NB4 (cell line): ENCODE measurements at regions not wholly inside any gene's neighbourhood (a gene's known extent, or its start where the extent isn't known, plus 50 kb on each side); places are given as distances from the start of the nearest gene placed in this dataset.

Experiments
- MYC ChIP-seq: IDR thresholded peaks from 2 replicates; pipeline ENCODE4 v1.6.1; 2011; ENCODE audit warnings: low read depth, low read length
- POLR2A ChIP-seq: IDR thresholded peaks from 2 replicates; pipeline ENCODE4 v1.6.1; 2011; ENCODE audit warnings: mild to moderate bottlenecking; ENCODE audit not compliant: insufficient read length; ENCODE audit errors: extremely low read depth
- TF ChIP-seq, protein P1 (sequence below): IDR thresholded peaks from one replicate; pipeline ENCODE4 v1.5.1; 2012; ENCODE audit warnings: low read depth, low read length

GRCh38 chr4:63894161-63894560, 515.1 kb downstream of the TECRL start:
- TF ChIP-seq, protein P1, sequence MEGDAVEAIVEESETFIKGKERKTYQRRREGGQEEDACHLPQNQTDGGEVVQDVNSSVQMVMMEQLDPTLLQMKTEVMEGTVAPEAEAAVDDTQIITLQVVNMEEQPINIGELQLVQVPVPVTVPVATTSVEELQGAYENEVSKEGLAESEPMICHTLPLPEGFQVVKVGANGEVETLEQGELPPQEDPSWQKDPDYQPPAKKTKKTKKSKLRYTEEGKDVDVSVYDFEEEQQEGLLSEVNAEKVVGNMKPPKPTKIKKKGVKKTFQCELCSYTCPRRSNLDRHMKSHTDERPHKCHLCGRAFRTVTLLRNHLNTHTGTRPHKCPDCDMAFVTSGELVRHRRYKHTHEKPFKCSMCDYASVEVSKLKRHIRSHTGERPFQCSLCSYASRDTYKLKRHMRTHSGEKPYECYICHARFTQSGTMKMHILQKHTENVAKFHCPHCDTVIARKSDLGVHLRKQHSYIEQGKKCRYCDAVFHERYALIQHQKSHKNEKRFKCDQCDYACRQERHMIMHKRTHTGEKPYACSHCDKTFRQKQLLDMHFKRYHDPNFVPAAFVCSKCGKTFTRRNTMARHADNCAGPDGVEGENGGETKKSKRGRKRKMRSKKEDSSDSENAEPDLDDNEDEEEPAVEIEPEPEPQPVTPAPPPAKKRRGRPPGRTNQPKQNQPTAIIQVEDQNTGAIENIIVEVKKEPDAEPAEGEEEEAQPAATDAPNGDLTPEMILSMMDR: no peak
- TF ChIP-seq MYC (no peak), POLR2A (no peak)
